Adrenal gland (tissue), 9 donors: ENCODE measurements at regions not wholly inside any gene's neighbourhood (a gene's known extent, or its start where the extent isn't known, plus 50 kb on each side); places are given as distances from the start of the nearest gene placed in this dataset.

Experiments
- DNase-seq, 7 donors: peaks; one replicate each; pipeline ENCODE4 v3.0.0-alpha.2; 2019 to 2020
- H3K27ac ChIP-seq, 5 donors: fragments of 200-600 bp; sonication (generic) in 4 of 5; 1 replicate in 3 of 5; 2 replicates in 2 of 5; pipeline versions ENCODE4 v1.5.1 to v1.8.0; 2016 to 2020; ENCODE audit warnings: mild to moderate bottlenecking in 1 of 5
- H3K27me3 ChIP-seq: fragments of 200-600 bp; 2 replicates; pipeline ENCODE4 v1.8.0; 2021
- H3K36me3 ChIP-seq, 2 donors: fragments of 200-600 bp; replicated peaks in 1 of 2; 1 replicate in 1 of 2; 2 replicates in 1 of 2; pipeline versions ENCODE4 v1.5.1 to v1.8.0; 2018 to 2022
- H3K4me1 ChIP-seq, 2 donors: fragments of 200-600 bp; replicated peaks in 1 of 2; 1 replicate in 1 of 2; 2 replicates in 1 of 2; pipeline versions ENCODE4 v1.5.1 to v1.8.0; 2018 to 2021
- H3K4me3 ChIP-seq, 4 donors: fragments of 200-600 bp; sonication (generic) in 3 of 4; one replicate each; pipeline ENCODE4 v1.5.1; 2016 to 2018
- H3K9me3 ChIP-seq, 3 donors: fragments of 200-600 bp; sonication (generic) in 1 of 3; replicated peaks in 1 of 3; 1 replicate in 2 of 3; 2 replicates in 1 of 3; pipeline versions ENCODE4 v1.5.1 to v1.8.0; 2016 to 2021
- POLR2A ChIP-seq, 2 donors: fragments of 450-650 bp; IDR thresholded peaks; one replicate each; pipeline ENCODE4 v1.6.1; 2017; ENCODE audit warnings: antibody characterized with exemption in 2 of 2, mild to moderate bottlenecking in 2 of 2, moderate library complexity in 1 of 2
- WGBS, 4 donors: extraction: QIAGEN DNeasy Blood & Tissue Kit in 2 of 4; methylation state at CpG; one replicate each; pipeline versions ENCODE4 v1.1.5 to v1.1.7; 2013 to 2017; 5-methylcytosine and 5-hydroxymethylcytosine counted together
- intact Hi-C, 2 donors: fragments of 100-400 bp; cut with DNase I; formaldehyde crosslinking; loops; one replicate each; pipeline versions ENCODE4 v1.14.1 to v1.15.0; 2022 to 2023
- TF ChIP-seq, protein P1 (sequence below), 6 experiments: fragments of 450-650 bp in 4 of 6; fragments of 200-600 bp in 2 of 6; sonication (generic) in 1 of 6; IDR thresholded peaks; 1 replicate in 5 of 6; 2 replicates in 1 of 6; pipeline versions ENCODE4 v1.5.1 to v1.8.0; 2016 to 2021; ENCODE audit warnings: antibody characterized with exemption in 6 of 6, mild to moderate bottlenecking in 2 of 6, moderate library complexity in 1 of 6
- donor health status: healthy with polysubstance abuse.
- donor health status: Bipolar disorder and iron deficiency.
- donor health status: DM: yes; HTN: yes; CAD: no.
- donor health status: DM: no; HTN: no; CAD: no.
- donor health status: DM: no; HTN: no; CAD: no.

DNA sequence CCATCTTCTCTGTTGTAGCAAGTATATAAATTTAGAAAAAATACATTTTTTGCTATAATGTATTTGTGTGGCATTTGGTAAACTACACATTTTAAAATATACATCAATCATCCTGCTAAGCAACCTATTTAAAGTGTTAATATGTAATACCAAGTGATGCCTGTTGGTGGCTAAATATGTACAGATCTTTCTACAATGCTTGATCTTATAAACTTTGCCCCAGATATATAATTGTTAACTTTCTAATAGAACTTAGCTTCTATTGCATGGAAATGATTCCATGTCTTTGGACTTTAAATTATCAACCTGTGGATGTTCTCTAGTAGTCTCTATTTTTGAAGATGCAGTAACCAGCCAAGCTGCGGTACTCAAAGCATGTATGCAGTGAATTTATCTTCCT is 1260.4 kb upstream of the RAG2 start:
- WGBS, 4 donors: 93 to 100% (median 99%) methylated on average over 1 of the region's 1 CpG

GRCh38 chr11:37857726-37858125 is 1259.7 kb upstream of the RAG2 start:
- no peak for TF ChIP-seq POLR2A (IDR thresholded peaks at IDR 0.05)
- TF ChIP-seq, protein P1, sequence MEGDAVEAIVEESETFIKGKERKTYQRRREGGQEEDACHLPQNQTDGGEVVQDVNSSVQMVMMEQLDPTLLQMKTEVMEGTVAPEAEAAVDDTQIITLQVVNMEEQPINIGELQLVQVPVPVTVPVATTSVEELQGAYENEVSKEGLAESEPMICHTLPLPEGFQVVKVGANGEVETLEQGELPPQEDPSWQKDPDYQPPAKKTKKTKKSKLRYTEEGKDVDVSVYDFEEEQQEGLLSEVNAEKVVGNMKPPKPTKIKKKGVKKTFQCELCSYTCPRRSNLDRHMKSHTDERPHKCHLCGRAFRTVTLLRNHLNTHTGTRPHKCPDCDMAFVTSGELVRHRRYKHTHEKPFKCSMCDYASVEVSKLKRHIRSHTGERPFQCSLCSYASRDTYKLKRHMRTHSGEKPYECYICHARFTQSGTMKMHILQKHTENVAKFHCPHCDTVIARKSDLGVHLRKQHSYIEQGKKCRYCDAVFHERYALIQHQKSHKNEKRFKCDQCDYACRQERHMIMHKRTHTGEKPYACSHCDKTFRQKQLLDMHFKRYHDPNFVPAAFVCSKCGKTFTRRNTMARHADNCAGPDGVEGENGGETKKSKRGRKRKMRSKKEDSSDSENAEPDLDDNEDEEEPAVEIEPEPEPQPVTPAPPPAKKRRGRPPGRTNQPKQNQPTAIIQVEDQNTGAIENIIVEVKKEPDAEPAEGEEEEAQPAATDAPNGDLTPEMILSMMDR (IDR thresholded peaks at IDR 0.05): no peak
- Histone ChIP-seq H3K9me3 (no peaks in the 10 kb centered on the region), H3K27me3 (no peaks in the 10 kb centered on the region), H3K4me1 (no peaks in the 10 kb centered on the region), H3K36me3 (no peaks in the 10 kb centered on the region), H3K4me3 (no peak overlapping the region), H3K27ac (no peak overlapping the region)
- intact Hi-C loops: no loop called here
- DNase-seq: no peak
- 79 to 91% (median 82%) methylated on average over 4 of the region's 4 CpGs for WGBS, 4 donors

More for the DNA sequence above, 1260.4 kb upstream of the RAG2 start:
- TF ChIP-seq POLR2A (IDR thresholded peaks at IDR 0.05): no peak
- TF ChIP-seq, protein P1 (IDR thresholded peaks at IDR 0.05): peak in 1 of 6 experiments; percentile 10
- H3K36me3 ChIP-seq: no peaks in the 10 kb centered on the region
- H3K27ac ChIP-seq: no peak overlapping the region
- no peak overlapping the region for H3K4me3 ChIP-seq
- no peaks in the 10 kb centered on the region for H3K9me3 ChIP-seq
- H3K4me1 ChIP-seq: no peaks in the 10 kb centered on the region
- intact Hi-C loops: no loop called here
- no peak for DNase-seq
- H3K27me3 ChIP-seq: no peaks in the 10 kb centered on the region

- no peaks in the 10 kb centered on the region for H3K4me1 ChIP-seq
- intact Hi-C loops: no loop called here
- WGBS, 4 donors: 67 to 73% (median 70%) methylated on average over 1 of the region's 1 CpG
- H3K27ac ChIP-seq: no peak overlapping the region
- DNase-seq: no peak
- TF ChIP-seq, protein P1 (IDR thresholded peaks at IDR 0.05): no peak
- TF ChIP-seq POLR2A (IDR thresholded peaks at IDR 0.05): no peak
- H3K36me3 ChIP-seq: no peaks in the 10 kb centered on the region
- H3K9me3 ChIP-seq: no peaks in the 10 kb centered on the region
- no peaks in the 10 kb centered on the region for H3K27me3 ChIP-seq
- H3K4me3 ChIP-seq: no peak overlapping the region
Observed at GRCh38 chr11:37849706-37850105, 1251.7 kb upstream of the RAG2 start.

DNA sequence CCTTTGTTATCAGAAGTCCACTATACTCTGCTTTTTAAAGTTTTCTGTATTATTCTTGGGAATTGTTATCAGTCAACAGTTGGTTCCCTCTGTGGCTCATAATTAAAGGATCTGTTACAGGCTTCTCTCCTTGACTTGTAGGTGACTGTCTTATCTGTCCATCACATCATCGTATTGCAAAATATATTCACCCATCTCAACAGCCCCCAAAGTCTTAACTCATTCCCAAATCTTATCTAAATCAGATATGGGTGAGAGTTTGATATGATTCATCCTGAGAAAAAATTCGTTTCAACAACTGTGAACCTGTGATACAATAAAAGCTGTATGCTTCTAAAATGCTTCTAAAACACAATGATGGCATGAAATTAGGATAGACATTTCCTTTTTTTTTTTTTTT is 1245.6 kb upstream of the RAG2 start:
- H3K9me3 ChIP-seq: no peaks in the 10 kb centered on the region
- no peak overlapping the region for H3K27ac ChIP-seq
- H3K4me3 ChIP-seq: no peak overlapping the region
- H3K27me3 ChIP-seq: no peaks in the 10 kb centered on the region
- TF ChIP-seq, protein P1 (IDR thresholded peaks at IDR 0.05): no peak
- no peak for TF ChIP-seq POLR2A (IDR thresholded peaks at IDR 0.05)
- no peaks in the 10 kb centered on the region for H3K36me3 ChIP-seq
- no peaks in the 10 kb centered on the region for H3K4me1 ChIP-seq
- WGBS, 4 donors: 34 to 48% (median 43%) methylated on average over 2 of the region's 2 CpGs
- DNase-seq: no peak
- intact Hi-C loops: no loop called here
